ENCODE measurements at regions not wholly inside any gene's neighbourhood (a gene's known extent, or its start where the extent isn't known, plus 50 kb on each side); places are given as distances from the start of the nearest gene placed in this dataset.

- TF ChIP-seq ZNF462 (CRISPR knock-in tag; IDR thresholded peaks at IDR 0.05) = no peak
- no peak for TF ChIP-seq CTCF (conservative IDR thresholded peaks at IDR 0.05; ENCODE audit: low read depth in 2 of 2)
- TF ChIP-seq NANOG (IDR thresholded peaks at IDR 0.05; ENCODE audit: borderline replicate concordance) = no peak
- no peak for TF ChIP-seq STAT1 (IDR thresholded peaks at IDR 0.05; ENCODE audit: unreplicated experiment)
- no peak for TF ChIP-seq EZH2 (IDR thresholded peaks at IDR 0.05; ENCODE audit: low read depth, unreplicated experiment)
- no peak for TF ChIP-seq CREB1 (CRISPR knock-in tag; IDR thresholded peaks at IDR 0.05; ENCODE audit: low read depth)
- no peak for TF ChIP-seq JUNB (IDR thresholded peaks at IDR 0.05; ENCODE audit: unreplicated experiment)
- TF ChIP-seq, protein P1, sequence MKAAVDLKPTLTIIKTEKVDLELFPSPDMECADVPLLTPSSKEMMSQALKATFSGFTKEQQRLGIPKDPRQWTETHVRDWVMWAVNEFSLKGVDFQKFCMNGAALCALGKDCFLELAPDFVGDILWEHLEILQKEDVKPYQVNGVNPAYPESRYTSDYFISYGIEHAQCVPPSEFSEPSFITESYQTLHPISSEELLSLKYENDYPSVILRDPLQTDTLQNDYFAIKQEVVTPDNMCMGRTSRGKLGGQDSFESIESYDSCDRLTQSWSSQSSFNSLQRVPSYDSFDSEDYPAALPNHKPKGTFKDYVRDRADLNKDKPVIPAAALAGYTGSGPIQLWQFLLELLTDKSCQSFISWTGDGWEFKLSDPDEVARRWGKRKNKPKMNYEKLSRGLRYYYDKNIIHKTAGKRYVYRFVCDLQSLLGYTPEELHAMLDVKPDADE (IDR thresholded peaks at IDR 0.05) = no peak
These were observed 839.1 kb upstream of the RBFOX1 start (continued) for GRCh38 chr16:6493555-6493954.
